Stomach (tissue), 4 donors: ENCODE measurements at regions not wholly inside any gene's neighbourhood (a gene's known extent, or its start where the extent isn't known, plus 50 kb on each side); places are given as distances from the start of the nearest gene placed in this dataset.

Experiments
- EP300 ChIP-seq: sonication (generic); formaldehyde crosslinking; IDR thresholded peaks from one replicate; pipeline ENCODE4 v1.6.1; 2017; ENCODE audit warnings: antibody characterized with exemption
- POLR2AphosphoS5 ChIP-seq, 3 donors: sonication (generic); formaldehyde crosslinking; IDR thresholded peaks; one replicate each; pipeline ENCODE4 v1.6.1; 2016; ENCODE audit warnings: antibody characterized with exemption in 3 of 3
- TF ChIP-seq, protein P1 (sequence below), 7 experiments: fragments of 450-650 bp in 4 of 7; fragments of 200-600 bp in 3 of 7; sonication (generic) in 3 of 7; IDR thresholded peaks; one replicate each; pipeline ENCODE4 v1.5.1; 2016 to 2019; ENCODE audit warnings: antibody characterized with exemption in 7 of 7, control low read depth in 2 of 7, mild to moderate bottlenecking in 1 of 7

DNA sequence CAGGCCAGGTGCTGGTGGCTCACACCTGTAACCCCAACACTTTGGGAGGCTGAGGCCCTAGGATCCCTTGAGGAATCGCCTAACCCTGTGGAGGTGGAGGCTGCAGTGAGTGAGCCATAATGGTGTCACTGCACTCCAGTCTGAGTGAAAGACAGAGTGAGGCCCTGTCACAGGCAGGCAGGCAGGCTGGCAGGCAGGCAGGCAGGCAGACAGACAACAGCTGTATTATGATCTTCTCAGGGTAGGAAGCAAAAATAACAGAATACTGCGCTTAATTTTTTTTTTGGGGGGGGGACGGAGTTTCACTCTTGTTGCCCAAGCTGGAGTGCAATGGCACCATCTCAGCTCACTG is 3901.6 kb upstream of the OR11H1 start:
- TF ChIP-seq EP300 (no peak), POLR2AphosphoS5 (IDR thresholded peaks at IDR 0.05) (no peak)
- TF ChIP-seq, protein P1, sequence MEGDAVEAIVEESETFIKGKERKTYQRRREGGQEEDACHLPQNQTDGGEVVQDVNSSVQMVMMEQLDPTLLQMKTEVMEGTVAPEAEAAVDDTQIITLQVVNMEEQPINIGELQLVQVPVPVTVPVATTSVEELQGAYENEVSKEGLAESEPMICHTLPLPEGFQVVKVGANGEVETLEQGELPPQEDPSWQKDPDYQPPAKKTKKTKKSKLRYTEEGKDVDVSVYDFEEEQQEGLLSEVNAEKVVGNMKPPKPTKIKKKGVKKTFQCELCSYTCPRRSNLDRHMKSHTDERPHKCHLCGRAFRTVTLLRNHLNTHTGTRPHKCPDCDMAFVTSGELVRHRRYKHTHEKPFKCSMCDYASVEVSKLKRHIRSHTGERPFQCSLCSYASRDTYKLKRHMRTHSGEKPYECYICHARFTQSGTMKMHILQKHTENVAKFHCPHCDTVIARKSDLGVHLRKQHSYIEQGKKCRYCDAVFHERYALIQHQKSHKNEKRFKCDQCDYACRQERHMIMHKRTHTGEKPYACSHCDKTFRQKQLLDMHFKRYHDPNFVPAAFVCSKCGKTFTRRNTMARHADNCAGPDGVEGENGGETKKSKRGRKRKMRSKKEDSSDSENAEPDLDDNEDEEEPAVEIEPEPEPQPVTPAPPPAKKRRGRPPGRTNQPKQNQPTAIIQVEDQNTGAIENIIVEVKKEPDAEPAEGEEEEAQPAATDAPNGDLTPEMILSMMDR (IDR thresholded peaks at IDR 0.05), result no peak
